ENCODE measurements at regions not wholly inside any gene's neighbourhood (a gene's known extent, or its start where the extent isn't known, plus 50 kb on each side); places are given as distances from the start of the nearest gene placed in this dataset.

- peaks cover 65% of the 10 kb centered on the region for H3K27me3 Mint-ChIP-seq (ENCODE audit: unreplicated experiment)
- DNase-seq = no peak
- BruUV-seq (replicated peaks) = no TSS peak
Measured at GRCh38 chr20:48314925-48315592, 512.7 kb downstream of the PREX1 start.

DNA sequence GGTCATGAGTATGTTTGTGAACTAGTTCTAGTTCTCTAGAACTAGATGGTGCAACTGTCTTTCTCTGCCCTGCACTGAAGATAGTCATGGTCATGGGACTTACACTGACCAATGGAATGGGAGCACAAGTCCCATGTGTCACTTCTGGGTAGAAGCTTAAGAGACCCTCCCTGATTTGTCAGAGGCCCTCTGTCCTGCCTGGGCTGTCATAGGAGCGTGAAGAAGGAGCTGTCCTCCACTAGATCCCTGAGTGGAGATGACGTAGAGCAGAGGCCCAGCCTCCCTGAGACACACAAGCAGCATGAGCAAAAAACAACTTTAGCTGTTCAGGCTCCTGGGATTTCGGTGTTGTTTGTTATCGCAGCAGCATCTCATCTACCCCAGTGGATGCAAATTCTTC is 514.5 kb downstream of the PREX1 start:
- H3K27me3 Mint-ChIP-seq (ENCODE audit: unreplicated experiment) = peaks cover 65% of the 10 kb centered on the region
- CTCF ChIA-PET = no interaction called here
- BruUV-seq (replicated peaks) = no TSS peak

More at GRCh38 chr20:48314925-48315592, 512.7 kb downstream of the PREX1 start:
- Mint-ChIP-seq H3K9me3 (ENCODE audit: low read depth, unreplicated experiment) (no peaks in the 10 kb centered on the region), H3K27ac (ENCODE audit: unreplicated experiment) (no peak overlapping the region), H3K4me3 (ENCODE audit: low read depth, unreplicated experiment) (no peak overlapping the region), H3K36me3 (ENCODE audit: insufficient read depth, unreplicated experiment) (no peaks in the 10 kb centered on the region), H3K4me1 (ENCODE audit: low read depth, unreplicated experiment) (no peaks in the 10 kb centered on the region)
- TF ChIP-seq, protein P1, sequence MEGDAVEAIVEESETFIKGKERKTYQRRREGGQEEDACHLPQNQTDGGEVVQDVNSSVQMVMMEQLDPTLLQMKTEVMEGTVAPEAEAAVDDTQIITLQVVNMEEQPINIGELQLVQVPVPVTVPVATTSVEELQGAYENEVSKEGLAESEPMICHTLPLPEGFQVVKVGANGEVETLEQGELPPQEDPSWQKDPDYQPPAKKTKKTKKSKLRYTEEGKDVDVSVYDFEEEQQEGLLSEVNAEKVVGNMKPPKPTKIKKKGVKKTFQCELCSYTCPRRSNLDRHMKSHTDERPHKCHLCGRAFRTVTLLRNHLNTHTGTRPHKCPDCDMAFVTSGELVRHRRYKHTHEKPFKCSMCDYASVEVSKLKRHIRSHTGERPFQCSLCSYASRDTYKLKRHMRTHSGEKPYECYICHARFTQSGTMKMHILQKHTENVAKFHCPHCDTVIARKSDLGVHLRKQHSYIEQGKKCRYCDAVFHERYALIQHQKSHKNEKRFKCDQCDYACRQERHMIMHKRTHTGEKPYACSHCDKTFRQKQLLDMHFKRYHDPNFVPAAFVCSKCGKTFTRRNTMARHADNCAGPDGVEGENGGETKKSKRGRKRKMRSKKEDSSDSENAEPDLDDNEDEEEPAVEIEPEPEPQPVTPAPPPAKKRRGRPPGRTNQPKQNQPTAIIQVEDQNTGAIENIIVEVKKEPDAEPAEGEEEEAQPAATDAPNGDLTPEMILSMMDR (IDR thresholded peaks at IDR 0.05; ENCODE audit: unreplicated experiment) = no peak
- intact Hi-C loops (cut with micrococcal nuclease; ENCODE audit: unreplicated experiment) = no loop called here
- CTCF ChIA-PET = interaction anchor here (0.6 to 1.2 kb wide), 4 partner anchors 14 to 1639 kb away, joined by 3 to 13 read pairs (median 6); no protein-coding TSS in a partner anchor

GRCh38 chr20:48311956-48312355 is 515.8 kb downstream of the PREX1 start:
- CTCF ChIA-PET = interaction anchor here (0.6 kb wide), 1 partner anchor 342 kb away, joined by 3 read pairs; no protein-coding TSS in a partner anchor

More for the DNA sequence above, 514.5 kb downstream of the PREX1 start:
- DNase-seq = no peak
- intact Hi-C loops (cut with micrococcal nuclease; ENCODE audit: unreplicated experiment) = no loop called here
- H3K4me3 Mint-ChIP-seq (ENCODE audit: low read depth, unreplicated experiment) = no peak overlapping the region
- H3K36me3 Mint-ChIP-seq (ENCODE audit: insufficient read depth, unreplicated experiment) = no peaks in the 10 kb centered on the region
- no peaks in the 10 kb centered on the region for H3K4me1 Mint-ChIP-seq (ENCODE audit: low read depth, unreplicated experiment)
- TF ChIP-seq, protein P1 (IDR thresholded peaks at IDR 0.05; ENCODE audit: unreplicated experiment) = no peak
- H3K27ac Mint-ChIP-seq (ENCODE audit: unreplicated experiment) = no peak overlapping the region
- H3K9me3 Mint-ChIP-seq (ENCODE audit: low read depth, unreplicated experiment) = no peaks in the 10 kb centered on the region

GRCh38 chr20:48310305-48310704 is 517.5 kb downstream of the PREX1 start:
- no peaks in the 10 kb centered on the region for H3K9me3 Mint-ChIP-seq (ENCODE audit: low read depth, unreplicated experiment)
- BruUV-seq (replicated peaks) = no TSS peak
- TF ChIP-seq, protein P1 (IDR thresholded peaks at IDR 0.05; ENCODE audit: unreplicated experiment) = no peak
- CTCF ChIA-PET = no interaction called here
- H3K27ac Mint-ChIP-seq (ENCODE audit: unreplicated experiment) = no peak overlapping the region
- intact Hi-C loops (cut with micrococcal nuclease; ENCODE audit: unreplicated experiment) = no loop called here
- peaks cover 61% of the 10 kb centered on the region for H3K27me3 Mint-ChIP-seq (ENCODE audit: unreplicated experiment)
- no peaks in the 10 kb centered on the region for H3K36me3 Mint-ChIP-seq (ENCODE audit: insufficient read depth, unreplicated experiment)
- DNase-seq = no peak
- H3K4me3 Mint-ChIP-seq (ENCODE audit: low read depth, unreplicated experiment) = no peak overlapping the region
- no peaks in the 10 kb centered on the region for H3K4me1 Mint-ChIP-seq (ENCODE audit: low read depth, unreplicated experiment)

More at GRCh38 chr20:48311956-48312355, 515.8 kb downstream of the PREX1 start:
- DNase-seq = no peak
- H3K27me3 Mint-ChIP-seq (ENCODE audit: unreplicated experiment) = peaks cover 60% of the 10 kb centered on the region
- no peaks in the 10 kb centered on the region for H3K9me3 Mint-ChIP-seq (ENCODE audit: low read depth, unreplicated experiment)
- TF ChIP-seq, protein P1 (IDR thresholded peaks at IDR 0.05; ENCODE audit: unreplicated experiment) = no peak
- no peaks in the 10 kb centered on the region for H3K4me1 Mint-ChIP-seq (ENCODE audit: low read depth, unreplicated experiment)
- intact Hi-C loops (cut with micrococcal nuclease; ENCODE audit: unreplicated experiment) = no loop called here
- no TSS peak for BruUV-seq (replicated peaks)
- no peak overlapping the region for H3K27ac Mint-ChIP-seq (ENCODE audit: unreplicated experiment)
- H3K36me3 Mint-ChIP-seq (ENCODE audit: insufficient read depth, unreplicated experiment) = no peaks in the 10 kb centered on the region
- no peak overlapping the region for H3K4me3 Mint-ChIP-seq (ENCODE audit: low read depth, unreplicated experiment)
